Activated naive CD4-positive, alpha-beta T cell treated with anti-CD3 and anti-CD28 coated beads, Interleukin-2, amount 10 ng/mL, durations not matched to agents 7 days and 5 days (primary cell): ENCODE measurements at regions not wholly inside any gene's neighbourhood (a gene's known extent, or its start where the extent isn't known, plus 50 kb on each side); places are given as distances from the start of the nearest gene placed in this dataset.

Experiments used
- CTCF ChIA-PET: fragments of 350-600 bp; sonication (Branson Sonifier 250); formaldehyde crosslinking; loops from one replicate; lab custom pipeline; 2021; ENCODE audit warnings: antibody characterized with exemption; lab: Charles Lee
- DNase-seq: peaks from one replicate; pipeline ENCODE4 v3.0.0-alpha.2; 2020
- H3K27ac Mint-ChIP-seq: one replicate; pipeline ENCODE4 v1.8.0; 2021; ENCODE audit warnings: mild to moderate bottlenecking, moderate library complexity, mixed read lengths
- H3K27me3 Mint-ChIP-seq: one replicate; pipeline ENCODE4 v1.8.0; 2021; ENCODE audit warnings: mild to moderate bottlenecking, mixed read lengths
- H3K36me3 Mint-ChIP-seq: one replicate; pipeline ENCODE4 v1.8.0; 2021; ENCODE audit warnings: mixed read lengths
- H3K4me1 Mint-ChIP-seq: one replicate; pipeline ENCODE4 v1.8.0; 2021; ENCODE audit warnings: mixed read lengths
- H3K4me3 Mint-ChIP-seq: one replicate; pipeline ENCODE4 v1.8.0; 2021; ENCODE audit warnings: mild to moderate bottlenecking, moderate library complexity, mixed read lengths
- H3K9me3 Mint-ChIP-seq: one replicate; pipeline ENCODE4 v1.8.0; 2021; ENCODE audit warnings: mixed read lengths

- Mint-ChIP-seq H3K4me1 (peaks cover 2% of the 10 kb centered on the region), H3K4me3 (no peak overlapping the region), H3K27ac (no peak overlapping the region), H3K27me3 (peaks cover 6% of the 10 kb centered on the region), H3K9me3 (no peaks in the 10 kb centered on the region), H3K36me3 (no peaks in the 10 kb centered on the region)
- CTCF ChIA-PET, result no interaction called here
- no peak for DNase-seq
Measured at GRCh38 chr2:144596073-144596871, 76.4 kb upstream of the ZEB2 start.

GRCh38 chr2:144595686-144596072 lies 75.8 kb upstream of the ZEB2 start:
- Mint-ChIP-seq H3K36me3 (no peaks in the 10 kb centered on the region), H3K4me3 (no peak overlapping the region), H3K9me3 (no peaks in the 10 kb centered on the region), H3K27ac (no peak overlapping the region), H3K27me3 (peaks cover 6% of the 10 kb centered on the region), H3K4me1 (peaks cover 2% of the 10 kb centered on the region)
- CTCF ChIA-PET, result no interaction called here
- no peak for DNase-seq

GRCh38 chr2:144595279-144595678 lies 75.4 kb upstream of the ZEB2 start:
- no peaks in the 10 kb centered on the region for H3K36me3 Mint-ChIP-seq
- peaks cover 2% of the 10 kb centered on the region for H3K4me1 Mint-ChIP-seq
- H3K27me3 Mint-ChIP-seq, result peaks cover 6% of the 10 kb centered on the region
- DNase-seq, result no peak
- H3K27ac Mint-ChIP-seq, result no peak overlapping the region
- CTCF ChIA-PET, result no interaction called here
- no peaks in the 10 kb centered on the region for H3K9me3 Mint-ChIP-seq
- no peak overlapping the region for H3K4me3 Mint-ChIP-seq

DNA sequence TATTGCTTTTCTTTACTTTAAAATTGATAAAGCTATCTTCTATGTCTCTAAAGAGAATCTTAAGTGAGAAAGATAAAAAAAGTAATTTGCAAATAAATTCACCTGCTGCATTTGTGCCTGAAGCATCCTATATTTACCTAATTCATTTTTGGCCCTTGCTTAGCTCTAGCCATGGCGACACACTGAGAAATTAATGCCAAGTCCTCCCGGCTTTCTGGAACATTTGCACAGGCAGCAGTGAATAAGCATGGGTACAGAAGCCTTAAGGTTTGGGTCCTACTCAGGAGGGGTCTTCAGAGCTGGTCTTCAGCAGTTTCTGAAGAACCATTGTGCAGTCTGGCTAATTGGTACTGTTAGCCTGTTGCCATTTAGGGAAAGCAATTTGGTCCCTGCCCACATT lies 73.9 kb upstream of the ZEB2 start:
- no peaks in the 10 kb centered on the region for H3K36me3 Mint-ChIP-seq
- CTCF ChIA-PET, result interaction anchor here (1.0 kb wide), 1 partner anchor 258 kb away, joined by 3 read pairs; no protein-coding TSS in a partner anchor

DNA sequence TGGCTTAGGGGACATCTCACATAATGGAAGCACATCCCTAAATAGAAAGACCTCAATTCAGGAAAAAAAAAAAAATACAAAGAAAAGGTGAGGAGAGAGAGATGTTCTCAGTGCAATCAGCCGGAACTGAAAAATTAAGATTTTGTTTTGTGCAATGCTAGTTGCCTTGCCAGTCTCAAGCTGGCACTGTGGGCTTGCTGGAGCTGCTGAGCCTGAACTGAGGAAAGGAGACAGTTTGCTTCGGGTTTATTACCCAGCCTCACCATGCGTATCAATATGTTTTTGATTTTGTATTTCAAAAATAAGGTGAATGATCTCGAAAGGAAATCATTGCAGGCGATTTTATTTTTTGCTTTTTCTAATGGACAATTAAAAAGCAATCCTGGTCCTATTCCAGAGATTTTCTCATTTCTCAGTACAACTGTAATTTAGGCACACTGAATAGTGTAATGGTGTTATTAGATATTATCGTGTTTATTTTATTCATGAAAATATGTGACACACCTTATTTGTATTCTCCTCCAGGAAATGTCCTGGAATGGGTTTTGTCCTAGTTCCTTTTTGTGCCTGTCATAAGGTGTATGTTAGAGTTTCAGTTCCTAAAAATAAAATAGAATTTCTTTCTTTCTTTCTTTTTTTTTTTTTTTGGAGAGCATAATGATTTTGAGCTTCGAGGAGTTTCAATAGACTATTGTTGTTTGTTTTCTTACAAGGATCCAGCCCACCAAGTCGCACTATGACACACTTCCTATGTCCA lies 72.8 kb upstream of the ZEB2 start:
- no peaks in the 10 kb centered on the region for H3K9me3 Mint-ChIP-seq
- no peak overlapping the region for H3K4me3 Mint-ChIP-seq
- peaks cover 6% of the 10 kb centered on the region for H3K27me3 Mint-ChIP-seq
- no peak for DNase-seq
- H3K4me1 Mint-ChIP-seq, result peaks cover 2% of the 10 kb centered on the region
- no peak overlapping the region for H3K27ac Mint-ChIP-seq
- no peaks in the 10 kb centered on the region for H3K36me3 Mint-ChIP-seq
- CTCF ChIA-PET, result no interaction called here

More for the DNA sequence above, 73.9 kb upstream of the ZEB2 start:
- H3K4me3 Mint-ChIP-seq, result no peak overlapping the region
- no peaks in the 10 kb centered on the region for H3K9me3 Mint-ChIP-seq
- peaks cover 2% of the 10 kb centered on the region for H3K4me1 Mint-ChIP-seq
- H3K27me3 Mint-ChIP-seq, result peaks cover 6% of the 10 kb centered on the region
- no peak overlapping the region for H3K27ac Mint-ChIP-seq
- no peak for DNase-seq

DNA sequence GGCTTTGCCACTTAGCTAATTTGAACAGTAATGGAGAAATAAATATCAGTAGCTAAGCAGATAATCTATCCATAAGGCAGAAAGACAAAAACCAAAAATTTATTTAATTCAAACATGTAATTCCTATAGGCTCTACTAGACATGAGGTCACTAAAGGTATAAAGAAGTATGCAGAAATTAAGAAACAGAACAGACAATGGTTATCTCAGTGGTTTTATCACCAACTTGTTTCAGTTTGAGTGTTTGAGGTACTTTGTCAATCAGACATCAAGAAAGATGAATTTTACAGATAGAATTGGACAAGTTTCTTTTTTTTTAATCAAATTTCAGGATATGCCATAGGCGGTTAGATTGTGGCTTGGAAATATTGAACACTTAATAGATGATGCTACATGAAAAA lies 67.4 kb upstream of the ZEB2 start:
- H3K27me3 Mint-ChIP-seq, result peaks cover 10% of the 10 kb centered on the region
- CTCF ChIA-PET, result no interaction called here
- no peaks in the 10 kb centered on the region for H3K9me3 Mint-ChIP-seq

DNA sequence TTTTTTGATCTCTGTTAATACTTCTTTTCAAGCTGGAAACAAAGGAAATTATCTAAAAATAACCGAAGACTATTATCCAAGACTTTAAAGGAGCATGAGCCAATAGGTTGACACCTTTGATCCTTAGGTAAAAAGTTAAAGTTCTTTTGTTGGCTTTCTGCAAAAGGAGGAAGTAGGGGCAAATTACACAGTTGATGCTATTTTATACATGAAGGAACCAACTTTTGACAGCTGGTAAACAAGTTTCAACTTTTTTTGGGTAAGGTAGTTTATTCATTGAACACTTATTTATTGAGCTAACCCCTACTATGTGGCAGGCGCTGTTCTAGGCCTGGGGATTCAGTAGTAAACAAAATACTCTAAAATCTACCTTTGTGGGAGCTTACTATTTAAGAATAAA lies 66.6 kb upstream of the ZEB2 start:
- CTCF ChIA-PET, result no interaction called here
- Mint-ChIP-seq H3K4me3 (no peak overlapping the region), H3K27ac (no peak overlapping the region), H3K9me3 (no peaks in the 10 kb centered on the region), H3K36me3 (no peaks in the 10 kb centered on the region), H3K4me1 (peaks cover 2% of the 10 kb centered on the region), H3K27me3 (peaks cover 10% of the 10 kb centered on the region)
- DNase-seq, result no peak

More for the DNA sequence above, 67.4 kb upstream of the ZEB2 start:
- Mint-ChIP-seq H3K4me3 (no peak overlapping the region), H3K4me1 (peaks cover 2% of the 10 kb centered on the region), H3K27ac (no peak overlapping the region), H3K36me3 (no peaks in the 10 kb centered on the region)
- no peak for DNase-seq

DNA sequence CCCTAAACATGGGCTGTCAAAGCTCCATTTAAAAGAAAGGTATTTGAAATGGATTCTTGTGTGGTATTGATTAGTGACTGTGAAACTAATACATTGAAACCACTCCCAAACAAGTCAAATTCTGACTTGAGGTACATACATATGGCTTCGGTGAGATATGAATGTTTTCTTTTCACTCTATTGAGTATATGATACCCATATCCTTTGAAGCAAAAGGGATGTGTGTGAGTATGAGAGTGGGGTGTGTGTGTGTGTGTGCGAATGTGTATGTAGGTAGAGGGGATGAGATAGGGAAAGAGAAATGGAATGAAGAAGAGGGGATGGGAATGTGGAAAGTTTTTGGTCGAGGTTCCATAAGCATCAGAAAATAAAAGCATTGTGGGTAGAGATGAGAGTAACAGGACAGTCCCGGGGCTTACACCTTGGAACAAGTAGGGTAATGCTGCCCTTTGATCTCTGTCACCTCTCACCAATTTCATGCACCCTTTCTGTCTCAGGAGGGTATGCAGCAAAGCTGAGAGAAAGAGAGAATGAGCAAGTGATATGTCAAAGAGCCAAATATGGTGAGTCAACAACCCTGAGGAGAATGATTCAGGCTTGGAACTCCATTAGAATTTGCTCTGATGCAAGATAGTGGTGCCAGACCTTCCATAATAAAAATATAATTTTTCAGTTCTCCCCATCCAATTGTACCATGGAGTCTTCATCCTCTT lies 64.0 kb upstream of the ZEB2 start:
- Mint-ChIP-seq H3K27ac (no peak overlapping the region), H3K4me3 (no peak overlapping the region), H3K27me3 (peaks cover 10% of the 10 kb centered on the region), H3K4me1 (peaks cover 2% of the 10 kb centered on the region), H3K9me3 (no peaks in the 10 kb centered on the region), H3K36me3 (no peaks in the 10 kb centered on the region)
- CTCF ChIA-PET, result interaction anchor here (1.2 kb wide), 1 partner anchor 11 kb away, joined by 3 read pairs; no protein-coding TSS in a partner anchor
- DNase-seq, result no peak

DNA sequence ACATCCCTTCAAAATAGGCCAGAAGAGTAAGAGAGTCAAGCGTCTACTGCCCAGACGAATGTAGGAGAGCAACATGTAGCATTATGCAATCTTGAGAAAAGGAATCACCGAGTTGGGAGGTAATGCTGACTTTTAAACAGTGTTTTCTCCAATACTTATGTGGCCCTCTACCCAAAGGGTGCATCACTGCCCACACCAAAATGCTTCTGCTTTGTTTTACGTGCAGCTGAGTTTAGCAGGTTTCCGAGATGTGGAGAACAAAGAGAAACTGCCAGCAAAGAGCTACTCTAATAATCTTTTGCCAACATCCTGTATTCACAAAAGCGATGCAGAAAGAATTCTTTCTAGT lies 63.4 kb upstream of the ZEB2 start:
- no peak overlapping the region for H3K27ac Mint-ChIP-seq
- H3K9me3 Mint-ChIP-seq, result no peaks in the 10 kb centered on the region
- no peak for DNase-seq
- no peaks in the 10 kb centered on the region for H3K36me3 Mint-ChIP-seq
- CTCF ChIA-PET, result interaction anchor here (1.2 kb wide), 1 partner anchor 10 kb away, joined by 3 read pairs; no protein-coding TSS in a partner anchor
- H3K4me1 Mint-ChIP-seq, result peaks cover 2% of the 10 kb centered on the region
- H3K4me3 Mint-ChIP-seq, result no peak overlapping the region
- peaks cover 10% of the 10 kb centered on the region for H3K27me3 Mint-ChIP-seq

- Mint-ChIP-seq H3K36me3 (no peaks in the 10 kb centered on the region), H3K9me3 (no peaks in the 10 kb centered on the region), H3K27me3 (peaks cover 10% of the 10 kb centered on the region), H3K4me1 (peaks cover 2% of the 10 kb centered on the region), H3K27ac (no peak overlapping the region), H3K4me3 (no peak overlapping the region)
- CTCF ChIA-PET, result interaction anchor here (1.2 kb wide), 1 partner anchor 10 kb away, joined by 3 read pairs; no protein-coding TSS in a partner anchor
- DNase-seq, result no peak
Measured at GRCh38 chr2:144582651-144583380, 62.9 kb upstream of the ZEB2 start.

GRCh38 chr2:144580521-144581161 lies 60.7 kb upstream of the ZEB2 start:
- Mint-ChIP-seq H3K4me3 (no peak overlapping the region), H3K36me3 (no peaks in the 10 kb centered on the region), H3K9me3 (no peaks in the 10 kb centered on the region), H3K4me1 (peaks cover 2% of the 10 kb centered on the region), H3K27ac (no peak overlapping the region), H3K27me3 (peaks cover 10% of the 10 kb centered on the region)
- DNase-seq, result no peak
- CTCF ChIA-PET, result no interaction called here

DNA sequence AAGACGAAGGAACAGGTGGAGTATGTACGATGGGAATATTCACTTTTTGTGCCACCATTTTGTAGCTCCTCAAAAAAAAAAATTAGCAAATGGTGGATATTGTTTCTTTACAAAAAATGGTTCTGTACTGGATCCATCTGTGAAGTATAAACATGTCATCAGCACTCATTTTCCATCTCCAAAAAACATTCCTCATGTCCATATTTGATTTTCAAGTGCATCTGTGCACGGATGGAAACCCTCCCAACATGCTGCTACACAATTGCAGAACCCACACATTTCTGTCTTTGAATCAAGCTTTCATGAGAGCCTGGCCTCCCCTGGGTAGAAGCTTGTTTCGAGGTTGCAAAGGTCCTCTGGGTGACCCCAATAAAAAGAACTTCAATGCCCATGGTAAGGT lies 59.6 kb upstream of the ZEB2 start:
- CTCF ChIA-PET, result no interaction called here
- no peak for DNase-seq
- H3K4me1 Mint-ChIP-seq, result peaks cover 2% of the 10 kb centered on the region
- no peaks in the 10 kb centered on the region for H3K36me3 Mint-ChIP-seq
- H3K27me3 Mint-ChIP-seq, result peaks cover 10% of the 10 kb centered on the region
- H3K9me3 Mint-ChIP-seq, result no peaks in the 10 kb centered on the region
- no peak overlapping the region for H3K27ac Mint-ChIP-seq
- no peak overlapping the region for H3K4me3 Mint-ChIP-seq

- CTCF ChIA-PET, result no interaction called here
- no peaks in the 10 kb centered on the region for H3K9me3 Mint-ChIP-seq
- no peak overlapping the region for H3K27ac Mint-ChIP-seq
- no peak overlapping the region for H3K4me3 Mint-ChIP-seq
- no peak for DNase-seq
- peaks cover under 1% of the 10 kb centered on the region for H3K4me1 Mint-ChIP-seq
- no peaks in the 10 kb centered on the region for H3K36me3 Mint-ChIP-seq
- peaks cover 5% of the 10 kb centered on the region for H3K27me3 Mint-ChIP-seq
Measured at GRCh38 chr2:144578099-144578498, 58.2 kb upstream of the ZEB2 start.
